Neural crest cell (in vitro differentiated cells): ENCODE measurements at regions not wholly inside any gene's neighbourhood (a gene's known extent, or its start where the extent isn't known, plus 50 kb on each side); places are given as distances from the start of the nearest gene placed in this dataset.
A peak's percentile ranks its signal among the peaks of the same experiment; 100 is the strongest.

ENCODE experiments used
- DNase-seq: peaks from one replicate; pipeline ENCODE4 v3.0.0; 2021; ENCODE audit warnings: low read depth, mixed read lengths, low spot score
- H3K27ac Mint-ChIP-seq: one replicate; pipeline ENCODE4 v1.8.0; 2021; ENCODE audit warnings: mild to moderate bottlenecking, mixed read lengths; ENCODE audit not compliant: unreplicated experiment
- H3K27me3 Mint-ChIP-seq: 2 replicates; pipeline ENCODE4 v1.8.0; 2021; ENCODE audit warnings: low read depth, mild to moderate bottlenecking, mixed read lengths
- H3K36me3 Mint-ChIP-seq: 2 replicates; pipeline ENCODE4 v1.8.0; 2021; ENCODE audit warnings: low read depth, mild to moderate bottlenecking, mixed read lengths
- H3K4me1 Mint-ChIP-seq: 2 replicates; pipeline ENCODE4 v1.8.0; 2021; ENCODE audit warnings: mixed read lengths
- H3K4me3 Mint-ChIP-seq: one replicate; pipeline ENCODE4 v1.8.0; 2021; ENCODE audit warnings: mild to moderate bottlenecking, mixed read lengths
- H3K9me3 Mint-ChIP-seq: 2 replicates; pipeline ENCODE4 v1.8.0; 2021; ENCODE audit warnings: mixed read lengths
- TF ChIP-seq, protein P1 (sequence below): fragments of 200-600 bp; sonication (generic); conservative IDR thresholded peaks from 2 replicates; pipeline ENCODE4 v1.5.0; 2021; ENCODE audit warnings: antibody characterized with exemption, mild to moderate bottlenecking

DNA sequence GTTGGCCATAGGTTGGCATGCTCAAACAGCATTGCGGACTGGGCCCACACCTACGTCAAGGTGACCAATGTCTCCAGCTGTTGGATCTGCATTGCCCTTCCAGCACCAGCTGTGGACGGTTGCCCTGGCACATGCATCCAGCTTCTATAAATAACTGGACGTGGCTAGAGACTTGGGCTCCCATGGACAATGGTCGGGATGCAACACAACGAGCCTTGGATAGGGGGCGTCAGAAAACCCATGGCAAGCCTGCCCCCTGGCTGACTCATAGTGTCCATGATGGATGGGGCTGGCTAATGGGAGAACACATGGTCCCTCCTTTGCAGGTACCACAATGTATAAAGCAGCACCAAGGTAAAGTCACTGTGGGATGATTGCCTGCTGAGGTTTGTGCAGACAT is 331.6 kb upstream of the FAR2 start:
- H3K27me3 Mint-ChIP-seq = no peaks in the 10 kb centered on the region
- H3K27ac Mint-ChIP-seq = no peak overlapping the region
- TF ChIP-seq, protein P1, sequence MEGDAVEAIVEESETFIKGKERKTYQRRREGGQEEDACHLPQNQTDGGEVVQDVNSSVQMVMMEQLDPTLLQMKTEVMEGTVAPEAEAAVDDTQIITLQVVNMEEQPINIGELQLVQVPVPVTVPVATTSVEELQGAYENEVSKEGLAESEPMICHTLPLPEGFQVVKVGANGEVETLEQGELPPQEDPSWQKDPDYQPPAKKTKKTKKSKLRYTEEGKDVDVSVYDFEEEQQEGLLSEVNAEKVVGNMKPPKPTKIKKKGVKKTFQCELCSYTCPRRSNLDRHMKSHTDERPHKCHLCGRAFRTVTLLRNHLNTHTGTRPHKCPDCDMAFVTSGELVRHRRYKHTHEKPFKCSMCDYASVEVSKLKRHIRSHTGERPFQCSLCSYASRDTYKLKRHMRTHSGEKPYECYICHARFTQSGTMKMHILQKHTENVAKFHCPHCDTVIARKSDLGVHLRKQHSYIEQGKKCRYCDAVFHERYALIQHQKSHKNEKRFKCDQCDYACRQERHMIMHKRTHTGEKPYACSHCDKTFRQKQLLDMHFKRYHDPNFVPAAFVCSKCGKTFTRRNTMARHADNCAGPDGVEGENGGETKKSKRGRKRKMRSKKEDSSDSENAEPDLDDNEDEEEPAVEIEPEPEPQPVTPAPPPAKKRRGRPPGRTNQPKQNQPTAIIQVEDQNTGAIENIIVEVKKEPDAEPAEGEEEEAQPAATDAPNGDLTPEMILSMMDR = no peak
- peaks cover 6% of the 10 kb centered on the region for H3K4me1 Mint-ChIP-seq
- no peaks in the 10 kb centered on the region for H3K9me3 Mint-ChIP-seq
- H3K36me3 Mint-ChIP-seq = no peaks in the 10 kb centered on the region
- H3K4me3 Mint-ChIP-seq = no peak overlapping the region
- no peak for DNase-seq

DNA sequence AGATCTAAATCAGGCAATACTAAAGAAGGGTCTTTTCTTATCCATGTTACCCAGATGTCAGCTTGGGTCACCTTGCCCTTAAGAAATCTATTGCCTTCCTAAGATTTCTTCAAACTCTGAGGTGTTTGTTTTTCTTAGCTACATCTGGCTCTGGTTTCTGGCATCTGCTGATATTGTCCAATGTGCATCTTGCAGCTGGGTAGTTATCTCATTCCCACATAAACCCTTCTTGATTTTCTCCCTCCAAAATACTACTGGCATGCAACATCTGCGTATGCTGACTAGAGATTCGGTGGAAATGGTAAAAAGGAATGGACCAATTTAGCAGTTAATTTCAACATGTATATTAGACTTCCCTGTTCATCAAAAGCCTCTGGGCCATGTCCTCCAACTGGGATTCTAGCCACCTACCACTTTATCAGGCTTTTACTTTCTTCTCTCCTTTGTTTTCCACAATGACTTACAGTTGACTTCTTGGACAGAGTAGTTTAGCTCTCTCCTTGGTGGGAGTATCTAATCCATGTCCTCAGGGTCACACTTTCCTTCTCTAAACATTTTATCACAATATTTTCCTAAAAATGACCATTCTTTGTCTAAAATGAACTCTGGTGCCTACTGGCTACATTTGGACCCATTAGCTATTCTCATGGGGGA is 324.8 kb upstream of the FAR2 start:
- no peak overlapping the region for H3K27ac Mint-ChIP-seq
- DNase-seq = no peak
- no peaks in the 10 kb centered on the region for H3K27me3 Mint-ChIP-seq

DNA sequence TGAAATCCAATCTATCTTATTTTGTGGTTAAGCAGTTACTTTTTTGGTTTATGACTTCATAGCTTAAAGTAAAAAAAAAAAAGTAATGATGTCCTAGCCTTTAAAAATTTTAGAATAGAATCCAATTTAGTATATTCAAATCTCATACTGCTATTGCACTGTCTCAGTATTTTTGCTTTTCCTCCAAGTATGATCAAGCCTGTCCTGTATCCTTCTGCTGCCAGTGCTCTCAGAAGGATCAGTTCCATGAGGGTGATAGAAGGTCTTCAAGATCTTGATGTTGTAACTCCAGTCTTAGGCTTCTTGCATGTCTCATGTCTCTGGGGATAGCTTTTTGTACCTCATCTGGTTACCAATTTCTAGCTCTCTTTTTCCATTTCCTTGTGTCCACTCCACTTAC is 324.2 kb upstream of the FAR2 start:
- DNase-seq = no peak
- Mint-ChIP-seq H3K4me3 (no peak overlapping the region), H3K36me3 (no peaks in the 10 kb centered on the region), H3K9me3 (no peaks in the 10 kb centered on the region), H3K27me3 (no peaks in the 10 kb centered on the region), H3K27ac (no peak overlapping the region), H3K4me1 (peaks cover 20% of the 10 kb centered on the region)
- TF ChIP-seq, protein P1 = no peak

More for the DNA sequence above, 324.8 kb upstream of the FAR2 start:
- Mint-ChIP-seq H3K9me3 (no peaks in the 10 kb centered on the region), H3K36me3 (no peaks in the 10 kb centered on the region), H3K4me1 (peaks cover 20% of the 10 kb centered on the region), H3K4me3 (no peak overlapping the region)
- TF ChIP-seq, protein P1 = no peak

DNA sequence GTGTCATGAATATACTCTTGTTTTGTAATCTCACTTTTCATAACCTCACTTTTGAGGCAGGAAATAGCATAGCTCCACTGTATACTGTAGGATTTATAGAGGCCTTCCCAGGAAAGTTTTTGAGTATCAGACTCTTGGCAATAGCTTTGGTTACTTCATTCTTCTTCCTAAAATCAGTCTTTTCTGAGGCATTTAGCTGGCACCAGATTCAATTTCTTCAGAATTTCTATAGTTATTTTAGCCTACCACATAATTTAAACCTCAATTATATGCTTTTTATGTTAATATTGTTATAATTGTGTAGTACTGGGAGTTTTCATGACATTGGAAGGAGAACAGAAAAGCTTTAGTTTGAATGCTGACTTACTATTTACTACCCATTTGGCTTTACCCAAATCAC is 322.3 kb upstream of the FAR2 start:
- Mint-ChIP-seq H3K27me3 (no peaks in the 10 kb centered on the region), H3K27ac (no peak overlapping the region)
- TF ChIP-seq, protein P1 = no peak

DNA sequence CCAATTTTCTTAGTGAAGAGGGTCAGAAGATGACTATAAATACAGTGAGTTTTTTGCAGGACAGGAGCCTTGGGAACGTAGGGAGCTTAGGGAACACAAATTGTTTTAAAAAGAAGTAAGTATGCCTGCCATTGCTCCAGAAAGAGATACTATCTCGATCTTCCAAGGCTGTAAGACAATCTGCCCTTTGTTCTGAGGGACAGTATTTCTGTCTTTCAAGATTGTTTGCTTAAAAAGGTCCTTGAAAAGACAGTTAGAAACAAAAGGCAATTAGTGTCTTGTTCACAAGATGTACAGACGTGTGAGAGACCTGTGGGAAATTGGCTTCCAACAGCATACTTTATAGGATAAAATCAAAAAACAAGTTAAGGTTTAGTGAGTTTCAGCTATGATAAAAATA is 321.2 kb upstream of the FAR2 start:
- H3K9me3 Mint-ChIP-seq = peaks cover 3% of the 10 kb centered on the region
- TF ChIP-seq, protein P1 = no peak
- H3K4me1 Mint-ChIP-seq = peaks cover 18% of the 10 kb centered on the region
- H3K4me3 Mint-ChIP-seq = no peak overlapping the region
- H3K27me3 Mint-ChIP-seq = no peaks in the 10 kb centered on the region
- no peaks in the 10 kb centered on the region for H3K36me3 Mint-ChIP-seq
- DNase-seq = no peak
- H3K27ac Mint-ChIP-seq = peak overlapping the region; percentile 81

More for the DNA sequence above, 322.3 kb upstream of the FAR2 start:
- H3K9me3 Mint-ChIP-seq = peaks cover 3% of the 10 kb centered on the region
- H3K4me1 Mint-ChIP-seq = peaks cover 20% of the 10 kb centered on the region
- no peak for DNase-seq
- H3K4me3 Mint-ChIP-seq = peak overlapping the region; percentile 6
- no peaks in the 10 kb centered on the region for H3K36me3 Mint-ChIP-seq
